CD4-positive, CD25-positive, alpha-beta regulatory T cell (primary cell): ENCODE measurements at regions not wholly inside any gene's neighbourhood (a gene's known extent, or its start where the extent isn't known, plus 50 kb on each side); places are given as distances from the start of the nearest gene placed in this dataset.

Source experiments
- ATAC-seq, 2 donors: fragments of 150-1000 bp; cut with Tn5 transposase; one replicate each; pipeline ENCODE4 v1.10.0; 2021; ENCODE audit warnings: low read depth in 2 of 2, moderate number of reproducible peaks in 2 of 2, moderate library complexity in 1 of 2
- DNase-seq, 3 donors: peaks; one replicate each; pipeline versions ENCODE4 v3.0.0 to v3.0.0-alpha.2; 2012 to 2022; ENCODE audit warnings: mixed read lengths in 1 of 3
- H3K27ac ChIP-seq: one replicate; pipeline ENCODE4 v1.7.0; 2013; ENCODE audit warnings: mild to moderate bottlenecking, low read length; ENCODE audit not compliant: insufficient read depth, poor library complexity, severe bottlenecking
- H3K27me3 ChIP-seq: one replicate; pipeline ENCODE4 v1.7.0; 2013; ENCODE audit warnings: low read length; ENCODE audit not compliant: control insufficient read depth, insufficient read depth
- H3K36me3 ChIP-seq: one replicate; pipeline ENCODE4 v1.7.0; 2013; ENCODE audit warnings: mild to moderate bottlenecking, low read length, moderate library complexity; ENCODE audit not compliant: control insufficient read depth, insufficient read depth
- H3K4me1 ChIP-seq: 2 replicates; pipeline ENCODE4 v1.7.0; 2013; ENCODE audit warnings: mild to moderate bottlenecking, low read length; ENCODE audit not compliant: insufficient read depth, control insufficient read depth, poor library complexity, severe bottlenecking
- H3K4me3 ChIP-seq: one replicate; pipeline ENCODE4 v1.7.0; 2013; ENCODE audit warnings: low read depth, mild to moderate bottlenecking, low read length, moderate library complexity
- H3K9me3 ChIP-seq, 2 experiments: 1 replicate in 1 of 2; 2 replicates in 1 of 2; pipeline ENCODE4 v1.7.0; 2013; ENCODE audit warnings: low read length in 2 of 2, mild to moderate bottlenecking in 1 of 2, moderate library complexity in 1 of 2; ENCODE audit not compliant: control insufficient read depth in 2 of 2
- H3K27ac Mint-ChIP-seq, 3 donors: one replicate each; pipeline ENCODE4 v1.8.0; 2020 to 2022; ENCODE audit warnings: mild to moderate bottlenecking in 3 of 3, mixed read lengths in 3 of 3, moderate library complexity in 2 of 3
- H3K27me3 Mint-ChIP-seq: one replicate; pipeline ENCODE4 v1.8.0; 2022; ENCODE audit warnings: mild to moderate bottlenecking, mixed read lengths
- H3K36me3 Mint-ChIP-seq: one replicate; pipeline ENCODE4 v1.8.0; 2020; ENCODE audit warnings: mixed read lengths
- H3K4me1 Mint-ChIP-seq, 4 donors: one replicate each; pipeline ENCODE4 v1.8.0; 2020 to 2022; ENCODE audit warnings: mixed read lengths in 4 of 4, mild to moderate bottlenecking in 1 of 4
- H3K4me3 Mint-ChIP-seq, 4 donors: one replicate each; pipeline ENCODE4 v1.8.0; 2020 to 2022; ENCODE audit warnings: mild to moderate bottlenecking in 4 of 4, mixed read lengths in 4 of 4, moderate library complexity in 3 of 4
- H3K9me3 Mint-ChIP-seq, 7 donors: one replicate each; pipeline ENCODE4 v1.8.0; 2020 to 2022; ENCODE audit warnings: mixed read lengths in 7 of 7, mild to moderate bottlenecking in 3 of 7, moderate library complexity in 2 of 7

DNA sequence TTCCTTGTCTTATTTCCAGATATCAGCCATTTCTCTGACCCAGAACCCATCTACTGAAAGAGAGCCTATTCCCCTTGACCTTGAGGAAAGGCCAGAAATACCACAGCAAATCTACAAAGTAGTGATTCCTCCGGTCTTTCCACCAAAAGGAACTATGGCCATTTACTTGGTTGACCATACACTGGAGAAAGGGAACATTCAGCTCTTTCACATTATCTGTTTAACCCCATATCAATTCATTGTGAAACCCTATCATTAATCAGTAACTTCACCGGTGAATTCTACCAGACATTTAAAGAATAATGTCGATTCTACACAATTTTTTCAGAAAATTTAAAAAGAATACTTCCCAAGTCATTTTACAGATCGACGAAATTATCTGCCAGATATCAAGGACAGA, 265.7 kb upstream of the CLEC14A start:
- no peak for ATAC-seq
- H3K4me1 ChIP-seq, result no peaks in the 10 kb centered on the region
- no peak overlapping the region for H3K27ac Mint-ChIP-seq
- H3K27me3 ChIP-seq, result no peaks in the 10 kb centered on the region
- no peak for DNase-seq
- no peak overlapping the region for H3K4me3 Mint-ChIP-seq
- H3K36me3 ChIP-seq, result no peaks in the 10 kb centered on the region
- H3K4me1 Mint-ChIP-seq, result no peaks in the 10 kb centered on the region
- no peak overlapping the region for H3K4me3 ChIP-seq
- H3K27me3 Mint-ChIP-seq, result no peaks in the 10 kb centered on the region
- no peak overlapping the region for H3K27ac ChIP-seq
- no peaks in the 10 kb centered on the region for H3K36me3 Mint-ChIP-seq
- H3K9me3 Mint-ChIP-seq, result peaks cover 0 to 4% (median 0%) of the 10 kb centered on the region in 7 donors
- no peaks in the 10 kb centered on the region for H3K9me3 ChIP-seq

DNA sequence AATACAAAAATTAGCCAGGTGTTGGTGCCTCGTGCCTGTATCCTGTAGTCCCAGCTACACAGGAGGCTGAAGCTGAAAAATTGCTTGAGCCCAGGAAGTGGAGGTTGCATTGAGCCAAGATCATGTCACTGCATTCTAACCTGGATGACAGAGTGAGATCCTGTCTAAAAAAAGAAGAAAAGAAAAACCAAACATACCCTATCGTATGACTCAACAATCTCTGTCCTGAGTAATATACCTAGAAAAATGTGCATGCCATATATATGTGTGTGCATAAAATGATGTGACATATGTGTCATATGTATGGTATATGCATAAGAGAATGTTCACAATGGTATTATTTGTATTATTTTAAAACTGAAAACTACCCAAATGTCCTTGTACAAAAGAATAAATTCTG, 261.5 kb upstream of the CLEC14A start:
- no peak overlapping the region for H3K27ac Mint-ChIP-seq

DNA sequence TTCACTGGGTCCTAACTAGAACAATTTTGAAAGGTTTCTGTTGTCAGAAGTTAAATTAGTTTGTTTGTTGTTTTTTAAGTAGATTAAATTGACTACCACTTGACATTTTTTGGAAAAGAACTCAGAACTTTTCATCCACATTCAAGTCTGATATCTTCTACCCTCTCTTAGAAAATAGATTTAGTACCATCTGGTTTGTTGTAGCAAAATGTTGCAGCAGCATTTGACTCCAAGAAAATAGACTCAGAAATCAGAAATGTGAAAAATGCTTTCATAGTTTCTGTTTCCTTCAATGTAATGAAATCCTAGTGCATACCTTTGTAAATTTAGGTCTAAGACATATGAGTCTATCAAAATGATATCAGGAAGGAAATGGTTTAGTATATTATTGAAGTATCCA, 256.3 kb upstream of the CLEC14A start:
- no peaks in the 10 kb centered on the region for H3K4me1 Mint-ChIP-seq
- ATAC-seq, result no peak
- no peaks in the 10 kb centered on the region for H3K27me3 Mint-ChIP-seq
- Histone ChIP-seq H3K36me3 (no peaks in the 10 kb centered on the region), H3K4me1 (no peaks in the 10 kb centered on the region), H3K9me3 (no peaks in the 10 kb centered on the region), H3K4me3 (no peak overlapping the region), H3K27ac (no peak overlapping the region), H3K27me3 (no peaks in the 10 kb centered on the region)
- no peak for DNase-seq
- H3K27ac Mint-ChIP-seq, result no peak overlapping the region
- H3K4me3 Mint-ChIP-seq, result no peak overlapping the region
- H3K9me3 Mint-ChIP-seq, result peaks cover 0 to 4% (median 0%) of the 10 kb centered on the region in 7 donors
- no peaks in the 10 kb centered on the region for H3K36me3 Mint-ChIP-seq

More for the DNA sequence above, 261.5 kb upstream of the CLEC14A start:
- H3K36me3 ChIP-seq, result no peaks in the 10 kb centered on the region
- H3K27me3 ChIP-seq, result no peaks in the 10 kb centered on the region
- H3K4me1 ChIP-seq, result no peaks in the 10 kb centered on the region
- no peak overlapping the region for H3K4me3 Mint-ChIP-seq
- H3K27me3 Mint-ChIP-seq, result no peaks in the 10 kb centered on the region
- no peak overlapping the region for H3K27ac ChIP-seq
- no peak for DNase-seq
- H3K4me1 Mint-ChIP-seq, result no peaks in the 10 kb centered on the region
- ATAC-seq, result no peak
- no peaks in the 10 kb centered on the region for H3K9me3 ChIP-seq
- H3K4me3 ChIP-seq, result no peak overlapping the region
- peaks cover 0 to 4% (median 0%) of the 10 kb centered on the region in 7 donors for H3K9me3 Mint-ChIP-seq
- H3K36me3 Mint-ChIP-seq, result no peaks in the 10 kb centered on the region

DNA sequence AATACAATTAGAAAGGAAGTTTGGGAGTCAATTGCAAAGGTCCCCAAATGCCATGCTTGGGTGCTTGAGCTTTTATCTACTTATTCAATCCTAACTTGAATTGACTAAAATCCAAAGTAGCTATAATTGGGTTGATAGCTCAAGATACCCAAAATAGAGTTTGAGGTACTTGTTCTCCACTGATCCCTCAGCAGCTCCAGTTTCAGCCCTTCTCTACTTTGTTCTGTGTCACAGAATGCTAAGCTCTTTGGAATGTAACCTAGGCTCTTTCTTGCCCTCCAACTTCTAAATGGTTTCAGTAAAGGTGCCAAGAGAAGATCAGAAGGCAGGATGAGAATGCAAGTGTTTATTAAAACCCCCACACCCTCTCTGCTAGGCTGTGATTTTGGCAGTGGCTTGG, 251.4 kb upstream of the CLEC14A start:
- H3K4me1 ChIP-seq, result no peaks in the 10 kb centered on the region
- Mint-ChIP-seq H3K36me3 (no peaks in the 10 kb centered on the region), H3K4me3 (no peak overlapping the region), H3K27ac (no peak overlapping the region), H3K27me3 (no peaks in the 10 kb centered on the region), H3K9me3 (peaks cover 0 to 2% (median 0%) of the 10 kb centered on the region in 7 donors), H3K4me1 (no peaks in the 10 kb centered on the region)
- no peaks in the 10 kb centered on the region for H3K36me3 ChIP-seq
- no peak overlapping the region for H3K4me3 ChIP-seq
- DNase-seq (no peak), ATAC-seq (no peak)
- H3K9me3 ChIP-seq, result no peaks in the 10 kb centered on the region
- no peak overlapping the region for H3K27ac ChIP-seq
- H3K27me3 ChIP-seq, result no peaks in the 10 kb centered on the region

DNA sequence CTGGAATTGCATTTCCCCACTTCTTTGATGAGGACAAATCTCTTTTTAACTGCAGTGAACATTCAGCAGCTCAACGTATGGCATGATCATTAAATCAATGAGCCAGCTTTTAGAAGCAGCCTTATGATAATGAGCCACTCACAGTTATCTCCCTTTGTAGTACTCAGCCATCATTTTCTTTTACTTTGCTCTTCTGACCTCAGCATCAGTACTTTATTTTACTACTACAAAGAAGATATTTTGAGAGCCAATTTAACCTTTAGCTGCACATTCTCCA, 250.0 kb upstream of the CLEC14A start:
- no peak overlapping the region for H3K4me3 ChIP-seq
- no peaks in the 10 kb centered on the region for H3K36me3 ChIP-seq
- H3K27ac Mint-ChIP-seq, result no peak overlapping the region
- no peaks in the 10 kb centered on the region for H3K27me3 Mint-ChIP-seq
- H3K27ac ChIP-seq, result no peak overlapping the region
- DNase-seq (no peak), ATAC-seq (no peak)
- H3K36me3 Mint-ChIP-seq, result no peaks in the 10 kb centered on the region
- no peak overlapping the region for H3K4me3 Mint-ChIP-seq
- H3K4me1 ChIP-seq, result no peaks in the 10 kb centered on the region
- H3K9me3 Mint-ChIP-seq, result peaks cover 0 to 2% (median 0%) of the 10 kb centered on the region in 7 donors
- no peaks in the 10 kb centered on the region for H3K27me3 ChIP-seq
- no peaks in the 10 kb centered on the region for H3K9me3 ChIP-seq
- no peaks in the 10 kb centered on the region for H3K4me1 Mint-ChIP-seq

DNA sequence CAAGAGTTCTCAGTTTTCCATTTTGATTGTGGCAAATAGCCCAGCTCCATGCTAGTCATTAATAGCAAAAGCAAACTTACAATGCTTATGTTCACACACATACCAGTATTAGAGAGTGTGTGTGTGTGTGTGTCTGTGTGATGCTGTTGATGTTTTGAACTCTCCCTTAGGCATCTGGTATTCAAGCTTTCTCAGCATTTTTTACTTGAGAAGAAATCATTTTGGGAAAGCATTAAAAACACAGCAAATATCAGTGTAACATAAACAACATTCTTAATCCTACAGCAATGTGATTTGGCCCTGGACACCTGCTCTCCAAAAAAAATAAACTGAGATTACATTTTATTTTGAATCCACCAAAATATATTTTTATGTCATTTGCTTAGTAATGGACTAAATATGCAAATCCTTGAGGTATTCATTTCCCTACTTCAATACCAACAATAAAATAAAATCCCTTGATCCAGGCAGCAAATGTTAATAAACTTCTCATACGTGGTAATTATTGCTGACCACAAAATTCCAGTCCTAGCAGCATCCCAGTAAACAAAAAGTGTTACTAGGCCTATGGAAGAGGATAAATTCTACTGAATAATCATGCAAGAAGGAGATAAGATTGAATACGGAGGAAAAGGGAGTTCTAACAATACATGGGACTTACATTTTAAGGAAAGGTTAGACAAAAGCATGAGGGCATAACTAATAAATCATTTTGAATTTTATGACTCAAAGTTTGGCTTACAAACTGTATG, 249.5 kb upstream of the CLEC14A start:
- DNase-seq (no peak), ATAC-seq (no peak)
- H3K27ac Mint-ChIP-seq, result no peak overlapping the region
- no peaks in the 10 kb centered on the region for H3K36me3 ChIP-seq
- no peak overlapping the region for H3K4me3 ChIP-seq
- peaks cover 0 to 2% (median 0%) of the 10 kb centered on the region in 7 donors for H3K9me3 Mint-ChIP-seq
- no peaks in the 10 kb centered on the region for H3K27me3 ChIP-seq
- H3K36me3 Mint-ChIP-seq, result no peaks in the 10 kb centered on the region
- no peak overlapping the region for H3K27ac ChIP-seq
- H3K4me1 Mint-ChIP-seq, result no peaks in the 10 kb centered on the region
- no peaks in the 10 kb centered on the region for H3K27me3 Mint-ChIP-seq
- H3K4me3 Mint-ChIP-seq, result no peak overlapping the region
- H3K9me3 ChIP-seq, result no peaks in the 10 kb centered on the region
- no peaks in the 10 kb centered on the region for H3K4me1 ChIP-seq

DNA sequence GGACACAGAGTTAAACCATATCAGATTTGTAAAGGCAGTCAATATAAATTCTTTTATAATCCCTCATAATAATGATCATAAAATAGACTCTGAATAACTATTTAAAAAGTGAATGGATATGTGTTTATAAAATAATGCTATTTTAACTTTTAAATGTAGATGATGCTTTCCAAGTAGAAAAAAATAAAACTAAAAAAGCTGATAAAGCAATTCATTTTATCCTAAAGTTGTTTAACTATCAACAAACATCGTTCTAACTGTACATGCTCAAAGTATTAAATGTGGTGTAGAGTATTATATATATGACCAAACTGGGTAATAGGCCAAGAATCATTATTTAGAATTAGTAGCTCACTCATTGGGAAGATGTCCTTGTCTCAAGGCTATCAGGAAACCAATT, 248.3 kb upstream of the CLEC14A start:
- no peak overlapping the region for H3K27ac ChIP-seq
- Mint-ChIP-seq H3K27ac (no peak overlapping the region), H3K4me3 (no peak overlapping the region), H3K9me3 (peaks cover 0 to 2% (median under 1%) of the 10 kb centered on the region in 7 donors), H3K36me3 (peaks cover 1% of the 10 kb centered on the region), H3K27me3 (no peaks in the 10 kb centered on the region), H3K4me1 (no peaks in the 10 kb centered on the region)
- ATAC-seq (no peak), DNase-seq (no peak)
- no peaks in the 10 kb centered on the region for H3K27me3 ChIP-seq
- no peak overlapping the region for H3K4me3 ChIP-seq
- no peaks in the 10 kb centered on the region for H3K36me3 ChIP-seq
- H3K4me1 ChIP-seq, result no peaks in the 10 kb centered on the region
- no peaks in the 10 kb centered on the region for H3K9me3 ChIP-seq

DNA sequence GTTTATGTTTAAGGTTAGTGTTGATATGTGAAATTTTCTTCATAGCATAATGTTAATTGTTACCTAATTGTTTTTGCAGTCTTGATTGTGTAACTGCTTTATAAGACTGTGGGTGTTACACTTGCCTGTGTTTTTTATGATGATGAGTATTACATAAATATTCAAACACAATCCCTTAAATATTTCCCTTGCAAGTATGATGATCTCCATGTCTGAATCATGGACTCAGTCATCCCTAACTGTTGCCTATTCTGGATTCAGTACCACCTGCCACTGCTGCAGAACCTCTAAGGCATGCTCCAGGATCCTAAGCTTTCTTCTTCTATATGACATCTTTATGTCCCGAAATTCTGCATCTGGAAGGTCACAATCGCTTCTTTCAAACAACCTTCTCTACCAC, 246.3 kb upstream of the CLEC14A start:
- H3K27ac ChIP-seq, result no peak overlapping the region
- DNase-seq, result no peak
- Mint-ChIP-seq H3K9me3 (peaks cover 0 to 6% (median 2%) of the 10 kb centered on the region in 7 donors), H3K4me1 (no peaks in the 10 kb centered on the region), H3K27ac (no peak overlapping the region), H3K4me3 (no peak overlapping the region), H3K27me3 (no peaks in the 10 kb centered on the region), H3K36me3 (peaks cover 5% of the 10 kb centered on the region)
- H3K4me3 ChIP-seq, result no peak overlapping the region
- H3K4me1 ChIP-seq, result no peaks in the 10 kb centered on the region
- H3K36me3 ChIP-seq, result no peaks in the 10 kb centered on the region
- H3K9me3 ChIP-seq, result no peaks in the 10 kb centered on the region
- ATAC-seq, result no peak
- no peaks in the 10 kb centered on the region for H3K27me3 ChIP-seq
